Medulla oblongata (tissue), 1 donor: ENCODE measurements at regions not wholly inside any gene's neighbourhood (a gene's known extent, or its start where the extent isn't known, plus 50 kb on each side); places are given as distances from the start of the nearest gene placed in this dataset.
A peak's percentile ranks its signal among the peaks of the same experiment; 100 is the strongest.

Experiments used
- DNase-seq: peaks from one replicate; pipeline ENCODE4 v3.0.0-alpha.2; 2015; ENCODE audit errors: extremely low spot score

GRCh38 chr12:115760231-115760630, 517.3 kb downstream of the MED13L start:
- no peak for DNase-seq

DNA sequence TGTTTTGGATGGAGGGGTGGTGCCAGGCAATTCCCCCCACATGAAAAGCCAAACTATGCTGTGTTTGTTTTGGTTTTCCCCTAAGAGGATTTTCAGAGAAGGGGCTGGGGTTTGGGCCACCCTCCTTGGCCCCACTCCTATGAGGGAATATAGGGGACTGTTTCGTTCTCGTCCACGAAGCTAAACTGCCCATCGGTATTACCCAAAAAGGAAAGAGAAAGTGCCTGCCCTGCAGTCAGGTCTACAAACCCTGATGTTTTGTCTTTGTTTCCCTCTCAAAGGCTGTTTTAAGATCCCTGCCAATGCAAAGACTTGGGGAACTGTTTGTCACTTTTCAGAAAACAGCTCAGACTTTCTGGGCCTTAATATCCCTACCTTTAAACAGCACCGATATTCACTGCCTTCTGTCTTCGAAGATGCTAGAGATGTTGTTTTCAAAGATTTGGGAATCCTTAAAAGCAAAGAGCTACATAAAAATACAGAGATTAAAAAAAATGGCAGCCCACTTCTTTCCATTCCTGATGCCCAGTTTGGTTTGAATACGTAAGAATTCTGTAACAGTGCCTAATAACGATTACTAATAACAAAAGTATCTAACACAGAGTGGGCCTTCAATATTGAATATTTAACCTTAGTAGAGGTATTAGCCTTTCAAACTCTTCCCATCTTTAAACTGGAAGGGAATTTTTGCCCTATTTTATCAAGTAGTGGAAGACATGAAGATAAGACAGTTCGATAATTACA, 518.4 kb downstream of the MED13L start:
- no peak for DNase-seq

DNA sequence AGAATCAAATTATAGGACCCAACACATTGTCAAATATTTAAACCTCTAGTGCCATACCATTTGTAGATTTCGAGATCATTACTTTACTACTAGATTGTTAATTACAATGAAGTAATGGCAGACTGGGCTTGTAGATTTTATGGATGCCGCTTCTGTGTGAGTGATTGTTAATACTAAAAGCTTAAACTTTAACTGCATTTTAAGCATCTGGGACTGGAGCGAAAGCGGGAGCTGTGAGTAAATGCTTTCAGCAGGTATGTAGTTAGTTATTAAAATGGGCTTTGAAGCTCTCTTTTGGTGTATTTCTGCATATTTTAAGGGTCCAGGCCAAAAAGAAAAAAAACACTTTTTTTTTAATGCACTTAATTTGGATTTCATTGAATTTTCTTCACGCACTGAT, 519.3 kb downstream of the MED13L start:
- DNase-seq = no peak

GRCh38 chr12:115756804-115757203, 520.7 kb downstream of the MED13L start:
- DNase-seq = no peak

GRCh38 chr12:115756271-115756670, 521.2 kb downstream of the MED13L start:
- no peak for DNase-seq

GRCh38 chr12:115755725-115756085, 521.8 kb downstream of the MED13L start:
- DNase-seq = no peak

DNA sequence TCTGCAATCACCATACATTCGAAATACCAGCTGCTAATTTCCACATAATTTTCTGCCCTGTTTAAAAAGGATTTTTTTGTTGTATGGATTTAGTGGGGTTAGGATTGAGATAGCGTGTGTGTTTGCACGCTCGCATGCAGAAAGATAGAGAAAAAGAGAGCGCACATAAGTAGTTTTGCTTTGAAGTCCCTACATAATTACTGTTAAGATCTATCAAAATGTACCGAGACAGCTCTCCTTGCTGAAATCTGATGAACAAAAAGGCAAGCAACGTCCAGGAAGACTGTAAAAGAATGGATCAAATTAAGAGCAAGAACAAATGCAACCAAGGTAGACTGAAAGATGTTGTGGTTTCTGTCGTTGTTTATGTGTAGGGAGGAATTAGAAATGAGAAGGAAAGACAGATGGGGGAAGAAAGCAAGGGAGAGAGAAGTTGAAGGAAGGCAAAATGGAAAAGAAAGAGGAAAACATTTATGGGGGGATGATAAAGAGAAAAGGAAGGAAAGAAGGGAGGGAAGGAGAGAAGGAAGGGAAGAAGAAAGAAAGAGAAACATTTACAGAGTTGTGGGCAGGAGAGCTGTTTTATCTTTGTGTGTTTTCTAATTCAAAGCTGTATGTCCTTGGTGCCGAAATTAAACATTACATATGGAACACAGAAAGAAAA, 522.3 kb downstream of the MED13L start:
- DNase-seq = no peak

DNA sequence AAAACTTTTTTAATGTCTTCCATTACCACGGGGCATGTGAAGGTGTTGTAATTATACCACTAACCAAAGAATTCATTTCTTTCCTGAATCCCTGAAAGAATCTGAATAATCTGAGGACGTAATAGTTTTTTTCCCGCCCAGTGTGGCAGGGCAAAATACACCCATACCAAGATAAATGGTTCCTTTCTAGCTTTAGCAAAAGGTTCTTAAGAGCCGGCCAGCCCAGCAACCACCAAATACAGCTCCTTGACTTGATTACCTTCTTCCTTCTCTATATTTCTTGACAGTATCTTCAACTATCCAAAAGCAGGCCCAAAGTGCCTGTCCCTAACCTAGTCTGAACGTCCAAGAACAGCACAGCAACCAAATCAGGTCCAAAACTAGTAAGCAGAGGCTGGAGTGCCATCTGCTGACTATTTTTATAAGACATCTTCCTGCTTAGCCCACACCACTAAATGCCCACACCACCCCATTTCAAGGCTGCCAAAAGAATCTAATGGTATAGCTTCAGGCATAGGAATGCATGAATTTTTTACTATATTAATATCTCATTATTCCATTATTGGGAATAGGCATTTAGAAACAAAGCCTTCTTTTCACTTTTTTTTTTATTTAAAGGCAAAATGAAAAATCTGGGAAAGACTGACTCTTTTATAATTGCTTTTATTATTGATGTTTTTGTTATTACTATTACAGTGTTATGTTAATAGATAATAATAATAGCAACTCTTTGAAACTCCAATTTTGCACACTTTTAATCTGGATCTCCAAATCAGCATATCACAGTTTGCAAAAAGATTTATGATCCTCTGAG, 524.4 kb downstream of the MED13L start:
- DNase-seq = peak; percentile 85

GRCh38 chr12:115752156-115752555, 525.3 kb downstream of the MED13L start:
- no peak for DNase-seq

- DNase-seq = no peak
Observed at GRCh38 chr12:115750340-115750739, 527.2 kb downstream of the MED13L start.

- no peak for DNase-seq
Observed at GRCh38 chr12:115749071-115749841, 528.2 kb downstream of the MED13L start.

DNA sequence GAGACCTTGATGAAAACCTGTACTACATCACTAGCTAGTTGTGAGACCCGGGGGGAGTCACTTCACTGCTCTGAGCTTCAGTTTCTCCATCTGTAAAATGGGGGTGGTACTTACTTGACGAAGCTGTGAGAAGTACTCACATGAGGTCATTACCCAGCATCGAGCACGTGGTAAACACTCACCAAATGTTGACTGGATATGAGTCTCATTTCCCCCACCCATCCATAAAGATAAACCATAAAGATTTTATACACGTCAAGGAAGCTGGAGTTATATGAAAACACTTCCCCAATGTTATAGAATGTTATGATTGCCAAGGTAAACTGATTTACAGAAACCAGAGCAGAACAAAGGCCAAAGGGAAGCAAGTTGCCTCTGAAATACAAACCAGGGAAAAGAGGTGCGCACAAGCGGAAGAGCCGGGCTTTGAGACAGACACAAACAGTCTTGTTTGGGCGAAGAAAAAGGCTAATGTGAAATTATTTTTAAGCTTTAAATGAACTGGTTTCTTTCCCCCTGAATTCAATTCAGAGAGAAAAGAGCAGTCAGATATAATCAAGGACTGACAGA, 536.8 kb downstream of the MED13L start:
- no peak for DNase-seq

DNA sequence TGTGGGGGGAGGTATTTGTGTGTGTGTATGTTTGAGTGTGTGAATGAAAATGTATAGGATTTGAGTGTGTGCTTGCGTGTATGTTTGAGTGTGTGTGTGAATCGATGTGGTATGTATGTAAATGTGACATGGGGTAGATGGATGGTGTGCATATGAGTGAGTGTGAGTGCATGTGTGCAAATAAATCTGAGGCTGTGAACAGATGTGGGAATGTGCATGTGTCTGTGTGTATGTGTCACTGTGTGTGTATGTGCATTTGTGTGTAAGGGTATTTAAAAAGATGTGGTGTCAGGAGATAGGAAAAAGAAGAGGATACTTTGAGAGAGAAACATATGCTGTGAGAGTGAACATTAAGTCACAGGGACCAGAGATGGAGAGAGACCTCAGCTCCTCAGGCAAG, 539.6 kb downstream of the MED13L start:
- DNase-seq = no peak

- no peak for DNase-seq
Observed at GRCh38 chr12:115736360-115736759, 541.1 kb downstream of the MED13L start.

- DNase-seq = no peak
Observed at GRCh38 chr12:115730975-115731541, 546.4 kb downstream of the MED13L start.

- no peak for DNase-seq
Observed at GRCh38 chr12:115726691-115727090, 550.8 kb downstream of the MED13L start.

GRCh38 chr12:115722181-115722580, 555.3 kb downstream of the MED13L start:
- DNase-seq = no peak

DNA sequence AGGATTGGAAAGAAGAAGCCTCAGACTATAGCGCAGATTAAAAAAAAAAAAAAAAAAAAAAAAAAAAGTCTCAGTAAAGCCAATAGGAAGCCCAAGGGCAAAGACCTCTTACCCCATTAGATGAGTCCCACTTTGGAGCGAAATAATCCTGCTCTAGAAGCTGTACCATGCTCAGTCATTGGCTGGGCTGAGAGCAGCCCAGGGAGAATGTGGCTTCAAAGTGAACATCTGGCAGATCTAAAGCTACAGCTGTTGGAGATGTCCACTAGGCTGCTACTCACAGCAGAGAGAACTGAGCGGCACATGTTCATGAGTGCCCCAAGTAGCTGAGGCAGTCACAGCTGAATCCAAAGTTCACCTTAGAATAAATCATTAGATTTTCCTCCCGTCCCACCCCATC, 560.9 kb downstream of the MED13L start:
- no peak for DNase-seq

- DNase-seq = no peak
Observed at GRCh38 chr12:115712676-115713075, 564.8 kb downstream of the MED13L start.

DNA sequence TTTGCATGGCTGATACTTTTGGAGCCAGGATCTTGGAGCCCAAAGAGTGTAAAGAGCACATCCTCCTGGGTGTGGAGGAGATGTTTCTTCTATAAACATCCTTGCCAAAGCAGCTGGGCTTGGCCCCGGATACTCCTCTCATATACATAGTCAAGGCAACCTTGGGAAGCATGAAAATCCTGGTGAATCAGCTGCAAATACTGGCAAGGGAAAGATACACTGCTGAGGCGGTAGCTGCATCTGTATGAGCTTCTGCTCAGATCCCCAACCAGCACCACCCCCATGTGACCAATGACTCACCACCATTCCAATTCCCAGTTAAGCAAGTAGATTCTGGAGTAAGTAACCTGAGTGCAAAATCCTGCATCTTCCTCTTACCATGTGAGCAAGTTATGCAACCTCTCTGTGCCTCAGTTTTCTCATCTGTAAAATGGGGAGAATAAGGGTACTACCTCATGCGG, 567.4 kb downstream of the MED13L start:
- DNase-seq = peak; percentile 6

DNA sequence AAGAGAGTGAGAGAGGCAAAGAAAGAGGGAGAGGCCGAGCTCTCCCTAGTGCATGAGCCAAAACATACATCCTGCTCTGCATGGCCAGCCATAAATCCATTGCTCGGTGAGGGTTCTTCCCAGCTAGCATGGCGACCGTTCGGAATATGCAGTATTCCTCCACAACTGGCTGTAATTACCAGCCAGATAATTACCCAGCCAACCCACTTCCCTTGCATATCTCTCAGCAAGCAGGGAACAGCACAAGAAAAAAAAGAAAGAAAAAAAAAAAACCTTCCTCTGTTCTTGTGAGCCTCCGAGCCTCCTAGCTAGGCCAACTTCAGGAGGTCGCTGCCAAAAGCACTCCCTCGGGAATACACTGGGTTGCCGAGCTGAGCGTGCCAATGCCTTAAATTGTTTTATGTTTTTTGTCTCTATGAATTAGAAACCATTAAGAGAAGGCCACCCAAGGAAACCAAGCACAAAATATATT, 567.9 kb downstream of the MED13L start:
- peak; percentile 22 for DNase-seq
